ENCODE measurements at regions not wholly inside any gene's neighbourhood (a gene's known extent, or its start where the extent isn't known, plus 50 kb on each side); places are given as distances from the start of the nearest gene placed in this dataset.

GRCh38 chrX:45722471-45722870 is 521.8 kb upstream of the DIPK2B start:
- Histone ChIP-seq H3K4me3 (ENCODE audit: control insufficient read depth in 2 of 3, extremely low read depth in 1 of 3, insufficient read depth in 2 of 3, low read depth in 1 of 3, low read length in 3 of 3) (no peak overlapping the region), H3K9ac (ENCODE audit: control insufficient read depth, extremely low read depth, insufficient read depth, low read length) (no peak overlapping the region), H3K27ac (ENCODE audit: control insufficient read depth, insufficient read depth, low read length) (no peak overlapping the region), H3K4me1 (ENCODE audit: control insufficient read depth, extremely low read depth, insufficient read depth, low read length) (peaks cover 10% of the 10 kb centered on the region), H3K9me1 (ENCODE audit: control insufficient read depth, extremely low read depth, insufficient read depth, low read length) (no peaks in the 10 kb centered on the region), H2AFZ (ENCODE audit: control insufficient read depth, low read length) (no peak overlapping the region), H3K36me3 (ENCODE audit: control insufficient read depth in 2 of 2, extremely low read depth in 1 of 2, insufficient read depth in 2 of 2, low read length in 2 of 2) (no peaks in the 10 kb centered on the region), H3K9me3 (ENCODE audit: control insufficient read depth, low read depth, low read length) (no peaks in the 10 kb centered on the region), H3K4me2 (ENCODE audit: control insufficient read depth, extremely low read depth, insufficient read depth, low read depth, low read length) (no peak overlapping the region), H3K79me2 (ENCODE audit: control insufficient read depth, insufficient read depth, low read length) (no peaks in the 10 kb centered on the region), H3K27me3 (ENCODE audit: control insufficient read depth, extremely low read depth, insufficient read depth, low read length) (no peaks in the 10 kb centered on the region), H4K20me1 (ENCODE audit: control insufficient read depth, extremely low read depth, insufficient read depth, low read length) (no peaks in the 10 kb centered on the region)
- DNase-seq (ENCODE audit: low read depth, low spot score) (no peak), FAIRE-seq (peak; percentile 9)
- TF ChIP-seq EZH2 (IDR thresholded peaks at IDR 0.05; ENCODE audit: low read length): no peak
- TF ChIP-seq, protein P1, sequence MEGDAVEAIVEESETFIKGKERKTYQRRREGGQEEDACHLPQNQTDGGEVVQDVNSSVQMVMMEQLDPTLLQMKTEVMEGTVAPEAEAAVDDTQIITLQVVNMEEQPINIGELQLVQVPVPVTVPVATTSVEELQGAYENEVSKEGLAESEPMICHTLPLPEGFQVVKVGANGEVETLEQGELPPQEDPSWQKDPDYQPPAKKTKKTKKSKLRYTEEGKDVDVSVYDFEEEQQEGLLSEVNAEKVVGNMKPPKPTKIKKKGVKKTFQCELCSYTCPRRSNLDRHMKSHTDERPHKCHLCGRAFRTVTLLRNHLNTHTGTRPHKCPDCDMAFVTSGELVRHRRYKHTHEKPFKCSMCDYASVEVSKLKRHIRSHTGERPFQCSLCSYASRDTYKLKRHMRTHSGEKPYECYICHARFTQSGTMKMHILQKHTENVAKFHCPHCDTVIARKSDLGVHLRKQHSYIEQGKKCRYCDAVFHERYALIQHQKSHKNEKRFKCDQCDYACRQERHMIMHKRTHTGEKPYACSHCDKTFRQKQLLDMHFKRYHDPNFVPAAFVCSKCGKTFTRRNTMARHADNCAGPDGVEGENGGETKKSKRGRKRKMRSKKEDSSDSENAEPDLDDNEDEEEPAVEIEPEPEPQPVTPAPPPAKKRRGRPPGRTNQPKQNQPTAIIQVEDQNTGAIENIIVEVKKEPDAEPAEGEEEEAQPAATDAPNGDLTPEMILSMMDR (optimal IDR thresholded peaks at IDR 0.05 in 1 of 3, IDR thresholded peaks at IDR 0.05 in 1 of 3, conservative IDR thresholded peaks at IDR 0.05 in 1 of 3; ENCODE audit: extremely low read depth in 1 of 3, insufficient read depth in 2 of 3, low read length in 3 of 3): no peak
- dilution Hi-C loops (cut with MboI; ENCODE audit: extremely low pct_ligation_motif_present, low sequenced_read_pairs): no loop called here

DNA sequence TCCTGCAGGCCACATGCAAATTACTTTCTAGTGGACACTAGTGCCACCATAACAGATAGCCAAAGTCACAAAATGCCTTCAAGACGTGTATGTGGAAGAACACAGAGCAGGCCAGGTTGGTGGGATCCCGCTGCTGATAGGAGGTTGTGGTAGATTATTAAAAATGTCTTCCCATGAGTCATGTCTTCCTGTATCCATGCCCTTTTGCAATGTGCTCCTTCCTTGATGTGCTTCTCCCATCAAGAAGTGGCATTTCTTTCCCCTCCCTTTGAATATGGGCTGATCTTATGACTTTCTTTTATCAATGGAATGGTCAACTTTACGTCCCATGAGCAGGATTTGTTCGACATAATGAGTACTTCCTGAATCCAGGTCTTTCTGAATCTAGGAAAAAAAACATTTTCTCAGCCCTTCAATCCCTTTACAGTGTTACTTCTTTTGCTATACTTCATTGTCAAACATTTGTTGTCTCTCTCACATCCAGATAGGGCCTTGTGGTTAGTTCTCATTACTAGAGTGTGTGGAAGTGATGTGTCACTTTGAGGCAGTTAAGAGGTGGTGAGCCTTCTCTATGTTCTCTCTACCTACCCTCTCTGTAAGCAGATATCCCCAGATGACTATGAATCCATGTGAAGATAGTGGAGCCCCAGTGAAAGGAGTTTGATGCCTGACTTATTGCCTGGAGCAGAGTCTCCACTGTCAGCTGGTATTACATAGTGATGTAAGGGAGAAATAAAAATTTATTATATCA is 519.2 kb upstream of the DIPK2B start:
- no peaks in the 10 kb centered on the region for H3K36me3 ChIP-seq (ENCODE audit: control insufficient read depth in 2 of 2, extremely low read depth in 1 of 2, insufficient read depth in 2 of 2, low read length in 2 of 2)
- H3K4me1 ChIP-seq (ENCODE audit: control insufficient read depth, extremely low read depth, insufficient read depth, low read length): peaks cover 18% of the 10 kb centered on the region
- H3K79me2 ChIP-seq (ENCODE audit: control insufficient read depth, insufficient read depth, low read length): no peaks in the 10 kb centered on the region
- no peak for DNase-seq (ENCODE audit: low read depth, low spot score)
- H3K4me3 ChIP-seq (ENCODE audit: control insufficient read depth in 2 of 3, extremely low read depth in 1 of 3, insufficient read depth in 2 of 3, low read depth in 1 of 3, low read length in 3 of 3): no peak overlapping the region
- H4K20me1 ChIP-seq (ENCODE audit: control insufficient read depth, extremely low read depth, insufficient read depth, low read length): no peaks in the 10 kb centered on the region
- H3K9ac ChIP-seq (ENCODE audit: control insufficient read depth, extremely low read depth, insufficient read depth, low read length): no peak overlapping the region
- no peak overlapping the region for H3K4me2 ChIP-seq (ENCODE audit: control insufficient read depth, extremely low read depth, insufficient read depth, low read depth, low read length)
- no peak overlapping the region for H2AFZ ChIP-seq (ENCODE audit: control insufficient read depth, low read length)
- no peaks in the 10 kb centered on the region for H3K27me3 ChIP-seq (ENCODE audit: control insufficient read depth, extremely low read depth, insufficient read depth, low read length)
- H3K27ac ChIP-seq (ENCODE audit: control insufficient read depth, insufficient read depth, low read length): no peak overlapping the region
- dilution Hi-C loops (cut with MboI; ENCODE audit: extremely low pct_ligation_motif_present, low sequenced_read_pairs): no loop called here
- H3K9me1 ChIP-seq (ENCODE audit: control insufficient read depth, extremely low read depth, insufficient read depth, low read length): no peaks in the 10 kb centered on the region
- H3K9me3 ChIP-seq (ENCODE audit: control insufficient read depth, low read depth, low read length): no peaks in the 10 kb centered on the region
- no peak for FAIRE-seq
- TF ChIP-seq, protein P1 (optimal IDR thresholded peaks at IDR 0.05 in 1 of 3, IDR thresholded peaks at IDR 0.05 in 1 of 3, conservative IDR thresholded peaks at IDR 0.05 in 1 of 3; ENCODE audit: extremely low read depth in 1 of 3, insufficient read depth in 2 of 3, low read length in 3 of 3): no peak
- TF ChIP-seq EZH2 (IDR thresholded peaks at IDR 0.05; ENCODE audit: low read length): no peak
